Activated naive CD8-positive, alpha-beta T cell (primary cell): ENCODE measurements at regions not wholly inside any gene's neighbourhood (a gene's known extent, or its start where the extent isn't known, plus 50 kb on each side); places are given as distances from the start of the nearest gene placed in this dataset.

Experiments
- H3K27ac Mint-ChIP-seq: one replicate; pipeline ENCODE4 v1.8.0; 2021; ENCODE audit warnings: mixed read lengths
- H3K27me3 Mint-ChIP-seq: one replicate; pipeline ENCODE4 v1.8.0; 2021; ENCODE audit warnings: mixed read lengths
- H3K36me3 Mint-ChIP-seq: one replicate; pipeline ENCODE4 v1.8.0; 2021; ENCODE audit warnings: mixed read lengths
- H3K4me1 Mint-ChIP-seq: one replicate; pipeline ENCODE4 v1.8.0; 2021; ENCODE audit warnings: low read depth, mixed read lengths
- H3K4me3 Mint-ChIP-seq: one replicate; pipeline ENCODE4 v1.8.0; 2021; ENCODE audit warnings: mild to moderate bottlenecking, mixed read lengths
- H3K9me3 Mint-ChIP-seq: one replicate; pipeline ENCODE4 v1.8.0; 2021; ENCODE audit warnings: low read depth, mixed read lengths

DNA sequence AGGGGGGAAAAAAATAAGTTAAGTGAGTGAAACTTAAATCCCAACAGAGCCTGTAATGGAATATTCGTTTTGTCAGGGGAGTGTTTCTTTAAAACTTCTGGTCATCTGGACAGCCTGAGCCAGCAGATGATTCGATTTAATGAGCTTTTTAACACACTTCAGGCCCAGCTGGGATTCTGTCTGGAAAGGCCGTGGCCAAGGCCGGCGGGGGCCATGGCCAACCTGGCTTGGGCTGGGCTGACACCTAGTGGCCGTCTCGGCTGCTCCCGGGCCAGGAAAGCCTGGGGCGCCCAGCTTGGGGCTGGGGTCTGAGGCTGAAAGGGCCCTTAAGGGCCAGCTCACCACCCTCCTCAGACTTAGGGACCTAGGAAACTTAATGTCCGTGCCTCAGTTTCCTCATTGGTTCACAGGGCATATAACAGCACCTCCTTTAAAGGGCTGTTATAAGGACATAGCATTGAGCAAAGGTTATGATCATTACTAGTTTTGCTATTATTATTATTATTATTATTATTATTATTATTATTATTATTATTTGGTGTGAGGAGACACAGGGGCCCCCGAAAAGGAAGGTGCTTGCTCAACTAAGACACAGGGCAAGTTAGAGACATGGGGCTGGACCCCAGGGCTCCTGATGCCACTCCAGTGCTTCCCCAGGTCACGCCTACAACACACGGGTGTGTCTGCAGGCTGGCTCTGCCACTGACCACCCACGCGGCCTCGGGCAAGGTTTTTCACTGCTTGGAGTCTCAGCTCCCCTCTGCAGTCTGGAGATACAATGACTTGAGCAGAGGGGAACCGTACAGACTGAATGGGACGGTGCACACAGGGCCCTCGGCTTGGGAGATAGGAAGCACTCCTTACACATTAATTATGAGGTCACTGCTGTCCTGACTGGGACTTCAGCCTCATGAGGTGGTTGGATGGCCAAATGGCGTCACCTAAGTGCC lies 84.0 kb downstream of the SYNE3 start:
- H3K27me3 Mint-ChIP-seq, result no peaks in the 10 kb centered on the region
- H3K27ac Mint-ChIP-seq, result no peak overlapping the region
- H3K4me3 Mint-ChIP-seq, result no peak overlapping the region
- H3K36me3 Mint-ChIP-seq, result peaks cover 13% of the 10 kb centered on the region
- no peaks in the 10 kb centered on the region for H3K9me3 Mint-ChIP-seq
- H3K4me1 Mint-ChIP-seq, result no peaks in the 10 kb centered on the region

DNA sequence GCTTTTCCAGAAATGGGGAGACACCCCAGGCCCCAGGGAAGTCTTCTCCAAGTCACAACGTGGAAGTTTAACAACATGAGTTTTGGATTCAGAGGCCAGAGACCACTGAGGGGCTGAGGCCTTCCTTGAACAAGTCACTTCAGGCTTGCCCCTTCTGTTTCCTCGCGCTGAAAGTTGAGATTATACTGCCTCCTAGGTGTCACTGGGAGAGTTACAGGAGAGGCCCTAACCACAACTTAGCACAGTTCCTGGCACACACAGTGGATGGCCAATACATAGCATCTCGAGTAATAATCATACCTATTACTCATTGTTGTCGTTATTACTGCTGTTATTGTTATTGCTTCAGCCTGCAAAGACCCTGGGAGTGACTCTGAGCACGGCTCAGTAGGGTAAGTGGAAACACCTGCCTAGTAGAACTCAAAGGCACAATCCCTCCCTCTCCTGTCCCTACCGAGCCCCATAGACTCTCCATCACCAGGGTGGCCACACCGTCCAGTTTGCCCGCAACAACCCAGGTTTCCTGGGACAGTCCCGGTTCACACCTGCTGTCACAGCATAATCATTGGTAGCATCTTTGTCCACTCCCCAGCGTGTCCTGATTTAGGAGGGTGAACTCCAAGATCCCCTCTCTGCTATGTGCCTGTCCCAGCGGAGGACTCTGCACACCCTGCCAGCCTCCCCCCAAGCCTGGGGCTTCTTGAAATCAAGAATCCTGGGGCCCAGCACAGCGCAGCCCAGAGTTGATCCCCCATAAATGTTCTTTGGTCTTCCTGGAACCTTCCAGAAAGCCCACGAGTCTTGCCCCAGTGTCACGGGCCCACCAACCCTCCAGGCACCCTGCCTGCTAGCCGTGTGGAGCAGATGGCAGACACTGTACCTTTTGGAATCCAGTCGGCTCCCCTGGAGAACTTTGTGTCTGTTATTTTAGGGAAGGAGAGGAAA lies 85.0 kb downstream of the SYNE3 start:
- no peak overlapping the region for H3K27ac Mint-ChIP-seq
- no peaks in the 10 kb centered on the region for H3K27me3 Mint-ChIP-seq
- H3K36me3 Mint-ChIP-seq, result peaks cover 13% of the 10 kb centered on the region
- H3K4me1 Mint-ChIP-seq, result no peaks in the 10 kb centered on the region
- no peak overlapping the region for H3K4me3 Mint-ChIP-seq
- H3K9me3 Mint-ChIP-seq, result no peaks in the 10 kb centered on the region

DNA sequence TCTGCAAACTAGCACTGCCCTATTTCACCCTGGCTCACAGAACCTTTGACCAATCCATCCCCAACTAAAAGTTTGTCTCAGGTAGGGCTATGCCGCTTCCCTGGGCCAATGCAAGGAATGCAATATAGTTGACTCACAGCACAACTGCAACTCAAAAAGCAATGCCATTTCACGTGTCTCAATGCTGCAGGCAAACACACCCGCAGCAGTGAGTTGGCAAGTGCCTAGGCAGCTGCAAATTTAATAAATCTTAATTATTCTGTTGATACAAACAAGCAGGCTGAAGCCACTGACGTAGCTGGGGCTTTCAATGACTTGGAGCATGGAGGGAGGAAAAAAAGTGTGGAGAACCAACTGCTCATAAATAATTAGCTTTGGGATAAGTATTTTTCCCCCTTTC lies 87.9 kb downstream of the SYNE3 start:
- Mint-ChIP-seq H3K4me1 (no peaks in the 10 kb centered on the region), H3K36me3 (peaks cover 3% of the 10 kb centered on the region), H3K4me3 (no peak overlapping the region), H3K9me3 (no peaks in the 10 kb centered on the region), H3K27me3 (no peaks in the 10 kb centered on the region), H3K27ac (no peak overlapping the region)

DNA sequence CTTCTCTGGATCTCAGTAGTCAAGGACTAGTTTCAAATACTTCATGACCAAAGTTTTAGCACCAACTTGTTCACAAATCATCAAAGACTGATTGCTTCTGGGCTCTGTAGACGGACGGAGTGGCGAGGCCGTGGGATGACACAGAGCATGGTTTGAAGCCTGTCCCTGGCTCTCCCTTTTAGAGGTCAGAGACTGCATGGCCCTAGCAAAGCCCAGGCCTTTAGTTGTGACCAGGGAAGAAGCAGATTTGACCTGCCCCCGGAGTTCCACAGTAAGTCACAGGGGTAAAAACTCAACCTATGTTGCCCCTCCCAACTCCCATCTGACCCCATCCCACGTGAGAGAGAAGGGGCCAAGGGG lies 90.4 kb downstream of the SYNE3 start:
- Mint-ChIP-seq H3K27me3 (no peaks in the 10 kb centered on the region), H3K36me3 (peaks cover 13% of the 10 kb centered on the region), H3K4me1 (no peaks in the 10 kb centered on the region), H3K4me3 (no peak overlapping the region), H3K9me3 (no peaks in the 10 kb centered on the region), H3K27ac (no peak overlapping the region)

DNA sequence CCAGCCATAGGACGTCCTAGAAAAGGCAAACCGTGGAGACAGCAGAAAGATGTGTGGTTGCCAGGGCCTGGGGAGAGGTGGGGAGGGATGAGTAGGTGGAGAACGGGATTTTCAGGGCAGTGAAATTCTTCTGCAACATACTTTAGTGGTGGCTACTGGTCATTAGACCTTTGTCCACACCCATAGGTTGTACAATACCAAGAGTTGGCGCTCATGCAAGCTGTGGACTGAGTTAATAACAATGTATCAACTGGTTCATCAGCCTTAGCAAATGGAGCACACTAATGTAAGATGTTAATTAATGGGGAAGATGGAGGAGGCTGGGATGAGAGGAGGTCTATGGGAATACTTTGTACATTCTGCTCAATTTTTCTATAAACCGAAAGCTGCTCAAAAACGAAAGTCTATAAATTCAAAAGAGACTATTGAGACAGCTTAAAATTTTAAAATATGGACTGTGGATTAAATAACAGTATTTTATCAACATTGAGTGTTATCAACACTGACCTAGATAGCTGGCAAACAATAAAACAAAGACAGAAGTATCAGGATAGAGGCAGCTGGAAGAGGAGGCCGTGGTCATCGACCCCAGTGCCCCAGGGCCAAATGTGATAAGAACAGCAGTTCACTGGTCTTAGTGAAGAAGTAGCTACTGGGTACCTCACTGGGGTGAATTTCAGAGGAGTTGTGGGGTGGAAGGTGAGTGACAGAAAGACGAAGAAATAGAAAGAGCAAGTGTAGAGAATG lies 90.9 kb downstream of the SYNE3 start:
- no peaks in the 10 kb centered on the region for H3K27me3 Mint-ChIP-seq
- no peaks in the 10 kb centered on the region for H3K4me1 Mint-ChIP-seq
- no peak overlapping the region for H3K27ac Mint-ChIP-seq
- peaks cover 19% of the 10 kb centered on the region for H3K36me3 Mint-ChIP-seq
- no peak overlapping the region for H3K4me3 Mint-ChIP-seq
- H3K9me3 Mint-ChIP-seq, result no peaks in the 10 kb centered on the region

DNA sequence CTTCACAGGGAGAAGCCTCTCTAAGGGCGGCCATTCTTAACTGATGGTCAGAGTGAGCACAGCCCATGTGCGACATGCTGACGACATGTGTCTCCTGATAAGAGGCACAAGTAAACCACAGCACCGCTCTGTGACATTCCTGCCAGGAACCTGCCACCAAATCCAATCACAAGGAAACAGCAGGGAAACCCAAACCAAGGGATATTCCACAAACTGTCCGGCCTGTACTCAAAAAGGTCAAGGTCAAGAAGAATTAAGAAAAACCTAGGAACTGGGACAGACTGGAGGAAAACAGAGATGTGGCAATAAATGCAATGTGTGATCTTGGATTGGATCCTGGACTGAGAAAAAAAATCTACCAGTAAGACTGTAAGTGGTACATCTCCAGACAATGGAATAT lies 91.9 kb downstream of the SYNE3 start:
- H3K4me3 Mint-ChIP-seq, result no peak overlapping the region

DNA sequence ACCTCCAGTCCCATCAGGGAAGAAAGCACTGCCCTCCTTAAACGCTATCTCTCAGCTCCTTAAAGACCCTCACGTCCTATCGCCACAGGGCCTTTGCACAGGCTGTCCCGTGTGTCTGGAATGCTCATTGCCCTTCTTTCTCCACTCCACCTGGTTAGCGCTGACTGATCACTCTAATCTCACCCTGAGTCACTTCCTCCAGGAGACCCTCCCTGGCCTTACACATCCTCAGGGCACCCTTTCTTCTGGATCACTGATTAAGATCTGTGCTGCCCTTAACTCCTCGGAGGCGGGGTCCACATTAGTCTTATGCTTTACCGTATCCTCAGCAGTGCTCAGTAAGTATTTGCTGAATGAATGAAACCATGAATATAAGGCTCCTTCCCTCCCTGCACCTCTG lies 94.7 kb downstream of the SYNE3 start:
- no peaks in the 10 kb centered on the region for H3K9me3 Mint-ChIP-seq
- H3K27ac Mint-ChIP-seq, result no peak overlapping the region
- no peak overlapping the region for H3K4me3 Mint-ChIP-seq
- no peaks in the 10 kb centered on the region for H3K4me1 Mint-ChIP-seq
- H3K27me3 Mint-ChIP-seq, result no peaks in the 10 kb centered on the region
- H3K36me3 Mint-ChIP-seq, result peaks cover 39% of the 10 kb centered on the region

More for the DNA sequence above, 91.9 kb downstream of the SYNE3 start:
- Mint-ChIP-seq H3K4me1 (no peaks in the 10 kb centered on the region), H3K27me3 (no peaks in the 10 kb centered on the region), H3K27ac (no peak overlapping the region), H3K9me3 (no peaks in the 10 kb centered on the region), H3K36me3 (peaks cover 26% of the 10 kb centered on the region)

DNA sequence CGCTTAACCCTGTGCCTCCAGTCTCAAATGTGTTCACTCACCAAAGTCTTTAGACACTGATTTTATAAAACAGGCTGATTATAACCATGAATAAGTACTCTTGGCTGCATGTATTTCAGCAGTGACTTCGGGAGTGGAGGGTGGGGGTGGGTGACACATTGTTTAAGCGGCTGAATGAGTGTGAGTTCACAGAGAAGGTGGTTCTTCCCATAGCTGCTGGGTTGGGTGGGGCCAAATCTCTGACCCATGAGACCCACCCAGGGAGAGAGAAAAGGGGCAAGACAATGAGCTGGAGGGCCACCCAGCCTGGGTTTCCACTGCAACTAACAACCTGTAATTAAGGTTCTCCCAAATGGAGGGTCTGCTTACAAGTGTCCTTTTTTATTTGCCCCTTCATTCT lies 96.4 kb downstream of the SYNE3 start:
- Mint-ChIP-seq H3K27ac (no peak overlapping the region), H3K4me3 (no peak overlapping the region), H3K36me3 (peaks cover 39% of the 10 kb centered on the region), H3K27me3 (no peaks in the 10 kb centered on the region), H3K4me1 (no peaks in the 10 kb centered on the region), H3K9me3 (no peaks in the 10 kb centered on the region)

DNA sequence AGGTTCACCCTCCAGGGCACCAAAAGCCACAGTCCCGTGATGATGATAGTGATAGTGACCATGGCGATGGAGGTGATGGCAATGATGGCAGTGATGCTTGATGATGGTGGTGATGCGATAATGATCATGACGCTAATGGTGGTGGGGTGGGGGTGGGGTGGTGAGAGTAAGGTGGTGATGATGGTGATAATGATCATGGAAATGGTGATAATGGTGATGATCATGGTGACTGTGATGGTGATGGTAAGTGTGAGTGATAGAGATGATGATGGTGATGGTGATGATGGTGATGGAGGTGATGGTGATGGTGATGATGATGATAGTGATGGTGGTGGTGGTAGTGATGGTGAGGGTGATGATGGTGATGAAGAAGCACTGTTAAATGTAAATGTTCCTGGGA lies 96.9 kb downstream of the SYNE3 start:
- H3K27me3 Mint-ChIP-seq, result no peaks in the 10 kb centered on the region
- no peaks in the 10 kb centered on the region for H3K9me3 Mint-ChIP-seq
- H3K27ac Mint-ChIP-seq, result no peak overlapping the region
- H3K36me3 Mint-ChIP-seq, result peaks cover 39% of the 10 kb centered on the region
- H3K4me1 Mint-ChIP-seq, result no peaks in the 10 kb centered on the region
- H3K4me3 Mint-ChIP-seq, result no peak overlapping the region

DNA sequence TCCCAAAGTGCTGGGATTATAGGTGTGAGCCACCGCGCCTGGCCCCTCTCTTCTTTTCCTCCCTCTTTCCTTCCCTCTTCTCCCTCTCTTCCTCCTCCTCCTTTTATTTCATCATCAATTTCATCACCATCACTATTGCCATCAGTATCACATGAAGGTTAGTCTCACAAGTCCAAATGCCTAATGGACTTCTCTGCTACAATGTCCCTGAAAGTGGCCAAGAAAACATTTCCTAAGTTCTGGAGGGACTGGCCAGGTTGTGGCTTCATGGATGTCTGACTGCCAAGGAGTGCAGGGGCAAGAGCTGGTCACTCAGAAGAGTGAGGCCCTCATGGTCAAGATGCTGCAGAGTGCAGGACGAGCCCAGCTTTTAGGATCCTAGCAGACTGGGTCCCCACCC lies 97.6 kb downstream of the SYNE3 start:
- Mint-ChIP-seq H3K4me1 (no peaks in the 10 kb centered on the region), H3K27ac (no peak overlapping the region), H3K9me3 (no peaks in the 10 kb centered on the region), H3K36me3 (peaks cover 36% of the 10 kb centered on the region), H3K4me3 (no peak overlapping the region), H3K27me3 (no peaks in the 10 kb centered on the region)

DNA sequence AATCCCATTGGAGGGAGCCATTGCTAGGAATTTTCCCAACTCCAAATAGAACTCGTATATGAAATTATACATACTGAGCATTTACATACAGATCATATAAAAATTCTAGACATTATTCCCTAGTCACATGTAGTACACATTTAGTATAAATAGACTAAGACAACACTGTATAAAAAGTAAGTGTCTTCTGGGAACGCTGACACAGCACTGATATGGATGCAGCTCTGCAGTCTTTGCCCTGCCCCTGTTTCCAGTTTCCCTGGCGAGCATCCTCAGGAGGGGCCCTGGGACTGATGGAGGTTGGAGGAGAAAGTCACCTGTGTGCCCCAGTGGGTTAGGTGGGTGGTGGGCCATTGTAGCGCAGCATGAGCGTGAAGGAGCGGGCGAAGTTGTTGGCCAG lies 97.8 kb upstream of the CLMN start:
- no peak overlapping the region for H3K27ac Mint-ChIP-seq
- no peaks in the 10 kb centered on the region for H3K27me3 Mint-ChIP-seq
- H3K4me1 Mint-ChIP-seq, result no peaks in the 10 kb centered on the region
- H3K9me3 Mint-ChIP-seq, result no peaks in the 10 kb centered on the region
- H3K36me3 Mint-ChIP-seq, result peaks cover 36% of the 10 kb centered on the region
- H3K4me3 Mint-ChIP-seq, result no peak overlapping the region

DNA sequence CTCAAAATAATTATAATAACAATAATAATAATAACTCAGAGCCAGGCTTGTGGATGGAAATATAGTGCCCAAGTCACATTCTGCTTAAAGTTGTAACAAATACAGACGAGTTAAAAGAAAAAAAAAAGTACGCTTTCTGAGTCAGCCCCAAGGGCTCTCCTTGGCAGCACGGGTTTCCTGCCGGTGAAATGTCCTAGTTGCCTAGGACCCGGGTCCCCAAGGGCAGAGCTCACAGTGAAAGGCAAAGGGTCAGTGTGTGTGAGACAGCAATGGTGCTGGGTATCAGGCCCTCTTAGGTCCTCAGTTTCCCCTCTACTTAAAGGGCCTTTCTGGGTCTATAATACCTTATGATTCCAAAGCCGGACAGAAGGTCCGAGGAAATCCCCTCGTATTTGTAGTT lies 96.3 kb upstream of the CLMN start:
- no peaks in the 10 kb centered on the region for H3K4me1 Mint-ChIP-seq

DNA sequence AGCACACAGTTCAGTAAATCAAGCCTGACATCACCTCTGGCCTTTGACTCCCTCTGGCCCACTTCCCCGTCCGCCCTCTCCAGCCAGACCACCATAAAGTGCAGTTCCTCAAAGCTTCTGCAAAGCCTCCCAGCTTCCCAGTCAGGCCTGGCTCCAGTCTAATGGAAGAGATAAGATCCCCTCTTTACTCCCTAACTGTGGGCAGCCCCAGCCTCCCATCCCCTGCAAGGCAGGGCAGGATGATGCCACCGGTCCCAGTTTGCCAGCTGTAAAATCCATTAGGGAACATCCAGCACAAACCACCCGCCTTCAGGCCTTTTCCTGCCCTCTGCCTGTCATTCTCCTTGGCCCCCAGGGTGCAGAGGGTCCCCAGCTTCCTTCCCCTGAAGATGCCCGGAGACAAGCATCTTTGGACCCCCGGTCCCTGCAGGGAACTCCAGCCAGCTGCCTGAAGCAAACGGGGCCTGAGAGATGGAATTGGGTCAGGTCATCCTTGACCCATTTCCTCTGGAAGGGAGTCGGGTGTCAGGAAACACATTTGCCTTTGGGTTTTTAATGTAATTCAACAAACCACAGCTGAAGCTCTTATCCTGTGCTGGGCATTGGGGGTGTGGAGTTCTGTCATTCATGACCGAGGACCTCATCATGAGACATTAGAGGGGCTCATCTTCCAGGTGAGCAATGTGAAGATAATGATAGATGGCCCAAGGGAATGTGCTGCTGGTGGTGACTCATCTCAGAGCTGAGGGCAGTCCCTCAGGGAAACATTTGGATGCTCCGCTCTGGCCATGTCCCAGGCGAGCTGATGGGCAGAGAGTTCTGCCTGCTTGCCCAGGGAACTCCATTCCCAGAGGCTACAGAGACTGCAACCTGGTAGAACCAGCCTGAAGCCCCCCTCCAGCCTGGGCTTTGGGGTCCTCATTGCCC lies 93.8 kb upstream of the CLMN start:
- H3K4me3 Mint-ChIP-seq, result no peak overlapping the region
- no peak overlapping the region for H3K27ac Mint-ChIP-seq
- peaks cover 15% of the 10 kb centered on the region for H3K36me3 Mint-ChIP-seq
- H3K9me3 Mint-ChIP-seq, result no peaks in the 10 kb centered on the region
- H3K27me3 Mint-ChIP-seq, result no peaks in the 10 kb centered on the region
- H3K4me1 Mint-ChIP-seq, result no peaks in the 10 kb centered on the region

More for the DNA sequence above, 96.3 kb upstream of the CLMN start:
- H3K4me3 Mint-ChIP-seq, result no peak overlapping the region
- H3K27me3 Mint-ChIP-seq, result no peaks in the 10 kb centered on the region
- peaks cover 29% of the 10 kb centered on the region for H3K36me3 Mint-ChIP-seq
- H3K27ac Mint-ChIP-seq, result no peak overlapping the region
- no peaks in the 10 kb centered on the region for H3K9me3 Mint-ChIP-seq

DNA sequence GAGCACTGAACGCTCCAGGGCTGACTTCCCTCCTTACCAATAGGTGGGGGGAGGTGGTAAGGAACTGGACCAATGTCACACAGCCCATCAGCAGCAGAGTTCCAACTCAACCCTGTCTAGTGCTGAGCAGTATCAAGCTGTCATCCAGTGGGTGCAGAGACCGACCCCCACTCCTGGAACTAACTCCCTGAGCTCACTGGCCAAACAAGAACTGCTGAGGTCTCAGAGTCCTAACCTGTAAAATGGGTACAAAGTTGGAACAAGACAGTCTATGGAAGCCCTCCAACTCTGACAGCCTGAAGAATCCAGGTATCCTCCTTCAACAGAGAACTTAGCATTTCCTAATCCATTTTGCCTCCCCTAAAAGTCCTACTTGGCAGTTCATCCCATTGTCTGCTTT lies 91.1 kb upstream of the CLMN start:
- Mint-ChIP-seq H3K9me3 (no peaks in the 10 kb centered on the region), H3K4me1 (no peaks in the 10 kb centered on the region), H3K4me3 (no peak overlapping the region), H3K27ac (no peak overlapping the region), H3K36me3 (peaks cover 4% of the 10 kb centered on the region), H3K27me3 (no peaks in the 10 kb centered on the region)
